ENCODE measurements at regions not wholly inside any gene's neighbourhood (a gene's known extent, or its start where the extent isn't known, plus 50 kb on each side); places are given as distances from the start of the nearest gene placed in this dataset.

DNA sequence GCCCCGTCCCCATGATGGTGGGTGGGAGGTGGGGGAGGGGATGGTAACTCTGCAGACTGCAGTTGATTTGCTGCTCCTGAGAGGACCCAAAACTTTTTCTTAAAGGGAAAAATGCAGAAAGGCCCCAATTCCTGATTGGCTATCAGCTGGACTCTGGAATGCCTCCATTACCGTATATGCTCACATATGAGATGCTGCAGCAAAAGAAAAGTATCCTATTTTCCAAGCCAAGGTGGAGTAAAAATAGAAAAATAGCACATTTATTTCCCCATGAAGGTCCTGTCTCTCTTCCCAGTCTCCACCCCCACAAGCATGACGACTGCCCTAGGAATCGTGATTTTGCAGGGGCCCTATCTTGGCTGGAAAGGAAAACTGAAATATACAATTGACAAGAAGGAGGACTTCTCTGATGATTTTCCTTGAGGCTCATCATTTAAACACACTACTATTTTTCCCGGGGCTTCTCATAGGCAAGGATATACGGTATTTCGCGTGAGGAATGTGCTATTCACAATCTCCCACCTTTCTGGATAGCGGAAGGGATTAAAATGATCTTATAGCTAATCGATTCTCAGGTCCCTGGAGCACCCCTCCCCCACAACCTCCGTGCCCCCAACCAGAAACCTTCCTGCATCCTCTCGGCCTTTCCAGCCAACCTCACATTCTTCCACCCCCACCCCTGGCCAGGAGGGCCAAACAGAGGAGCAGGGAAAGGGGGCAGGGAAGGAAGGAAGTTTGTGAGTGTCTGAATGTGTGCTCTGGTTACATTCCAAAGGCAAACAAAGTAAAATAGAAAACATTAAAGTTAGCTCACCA, 138.9 kb upstream of the CCND2 start:
- BruUV-seq (replicated peaks): no TSS peak
- H3K9me1 ChIP-seq (ENCODE audit: insufficient read depth, low read length): no peaks in the 10 kb centered on the region
- no peak overlapping the region for H3K56ac ChIP-seq (ENCODE audit: extremely low read depth, insufficient read depth, low read length)
- in situ Hi-C loops (cut with MboI; ENCODE audit: low sequenced_read_pairs) (no loop called here), dilution Hi-C loops (cut with HindIII; ENCODE audit: low sequenced_read_pairs, unreplicated experiment) (no loop called here), intact Hi-C loops (cut with micrococcal nuclease) (no loop called here)
- H4K8ac ChIP-seq (ENCODE audit: low read depth in 2 of 2, low read length in 2 of 2): peak overlapping the region; percentile 27 to 42; a peak in 2 of 4 replicates
- peaks cover 3% of the 10 kb centered on the region; the same call in 1 of the 2 replicates for H3K9me3 ChIP-seq (ENCODE audit: control insufficient read depth, insufficient read depth, low read length)
- no peak overlapping the region for H2AK5ac ChIP-seq (ENCODE audit: low read depth, low read length)
- H2AK9ac ChIP-seq (replicated peaks; ENCODE audit: low read depth, low read length, poor library complexity): no peak overlapping the region
- H2BK5ac ChIP-seq (ENCODE audit: low read depth, low read length, poor library complexity, severe bottlenecking): no peak overlapping the region
- H3K79me1 ChIP-seq (ENCODE audit: low read depth in 1 of 2, low read length in 2 of 2): no peaks in the 10 kb centered on the region
- H3K4me1 ChIP-seq (ENCODE audit: control insufficient read depth, insufficient read depth, low read length): peaks cover 11% of the 10 kb centered on the region; the same call in 1 of the 2 replicates
- H2AFZ ChIP-seq (replicated peaks; ENCODE audit: low read length, poor library complexity): peak overlapping the region; percentile 43
- no peak overlapping the region; the same call in 1 of the 2 replicates for H3K18ac ChIP-seq (ENCODE audit: low read depth, low read length)
- H4K5ac ChIP-seq (ENCODE audit: low read depth, low read length): peak overlapping the region; percentile 19; the same call in 1 of the 2 replicates
- 0 out of 2 replicates have a peak overlapping the region, but pooled peaks have one; percentile 48 for H2BK120ac ChIP-seq (ENCODE audit: low read depth, low read length)
- no peaks in the 10 kb centered on the region for H4K20me1 ChIP-seq (ENCODE audit: insufficient read depth, low read length)
- ATAC-seq (ENCODE audit: low read depth) (peak; percentile 34), DNase-seq (no peak)
- H4K91ac ChIP-seq (ENCODE audit: insufficient read depth, low read depth, low read length): 0 out of 2 replicates have a peak overlapping the region, but pooled peaks have one; percentile 41
- no peak overlapping the region for H3K14ac ChIP-seq (replicated peaks; ENCODE audit: low read depth, low read length)
- H3K4ac ChIP-seq (ENCODE audit: low read depth, low read length): no peak overlapping the region; the same call in 1 of the 2 replicates
- no peak overlapping the region for H3K4me3 ChIP-seq (ENCODE audit: insufficient read depth, low read depth, low read length)
- no peak overlapping the region for H3K27ac ChIP-seq (ENCODE audit: insufficient read depth, low read length)
- H2BK15ac ChIP-seq (ENCODE audit: low read depth, low read length): no peak overlapping the region
- H3K9ac ChIP-seq (ENCODE audit: low read depth, low read length): no peak overlapping the region
- ChIA-PET POLR2A (ENCODE audit: unreplicated experiment) (no interaction called here), CTCF (no interaction called here)
- H3K36me3 ChIP-seq (ENCODE audit: control insufficient read depth, insufficient read depth, low read length): no peaks in the 10 kb centered on the region
- no peak overlapping the region for H2BK20ac ChIP-seq (ENCODE audit: low read depth, low read length)
- H3K4me2 ChIP-seq (ENCODE audit: low read depth, low read length): no peak overlapping the region; the same call in 1 of the 2 replicates
- no CpG with 5 or more reads among the region's 12 CpGs for WGBS, 2 experiments (ENCODE audit: extremely low coverage in 2 of 2, insufficient read length in 1 of 2)
- no peak overlapping the region for H3K23ac ChIP-seq (ENCODE audit: low read depth, low read length)
- H3K27me3 ChIP-seq (ENCODE audit: control insufficient read depth, insufficient read depth, low read length): no peaks in the 10 kb centered on the region
- no peak for TF ChIP-seq POLR2A (IDR thresholded peaks at IDR 0.05; ENCODE audit: low read depth, low read length)
- no peak for TF ChIP-seq RCOR1 (IDR thresholded peaks at IDR 0.05; ENCODE audit: insufficient replicate concordance, low read length)
- TF ChIP-seq NFE2L2 (IDR thresholded peaks at IDR 0.05; ENCODE audit: low read depth, low read length): no peak
- TF ChIP-seq SMC3 (IDR thresholded peaks at IDR 0.05; ENCODE audit: low read depth, low read length): no peak
- TF ChIP-seq FOS (IDR thresholded peaks at IDR 0.05; ENCODE audit: low read depth, low read length): no peak
- TF ChIP-seq ELK1 (IDR thresholded peaks at IDR 0.05; ENCODE audit: borderline replicate concordance, low read depth, low read length): no peak
- TF ChIP-seq RFX5 (IDR thresholded peaks at IDR 0.05; ENCODE audit: low read depth, low read length): no peak
- TF ChIP-seq MAFK (IDR thresholded peaks at IDR 0.05; ENCODE audit: low read depth, low read length): no peak
- no peak for TF ChIP-seq MXI1 (IDR thresholded peaks at IDR 0.05; ENCODE audit: borderline replicate concordance, low read depth, low read length)
- TF ChIP-seq CEBPB (IDR thresholded peaks at IDR 0.05; ENCODE audit: low read depth, low read length): no peak
- TF ChIP-seq, protein P1, sequence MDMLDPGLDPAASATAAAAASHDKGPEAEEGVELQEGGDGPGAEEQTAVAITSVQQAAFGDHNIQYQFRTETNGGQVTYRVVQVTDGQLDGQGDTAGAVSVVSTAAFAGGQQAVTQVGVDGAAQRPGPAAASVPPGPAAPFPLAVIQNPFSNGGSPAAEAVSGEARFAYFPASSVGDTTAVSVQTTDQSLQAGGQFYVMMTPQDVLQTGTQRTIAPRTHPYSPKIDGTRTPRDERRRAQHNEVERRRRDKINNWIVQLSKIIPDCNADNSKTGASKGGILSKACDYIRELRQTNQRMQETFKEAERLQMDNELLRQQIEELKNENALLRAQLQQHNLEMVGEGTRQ (IDR thresholded peaks at IDR 0.05; ENCODE audit: low read depth, low read length): no peak
- no peak for TF ChIP-seq CHD1 (IDR thresholded peaks at IDR 0.05; ENCODE audit: low read depth, low read length)
- TF ChIP-seq, protein P2, sequence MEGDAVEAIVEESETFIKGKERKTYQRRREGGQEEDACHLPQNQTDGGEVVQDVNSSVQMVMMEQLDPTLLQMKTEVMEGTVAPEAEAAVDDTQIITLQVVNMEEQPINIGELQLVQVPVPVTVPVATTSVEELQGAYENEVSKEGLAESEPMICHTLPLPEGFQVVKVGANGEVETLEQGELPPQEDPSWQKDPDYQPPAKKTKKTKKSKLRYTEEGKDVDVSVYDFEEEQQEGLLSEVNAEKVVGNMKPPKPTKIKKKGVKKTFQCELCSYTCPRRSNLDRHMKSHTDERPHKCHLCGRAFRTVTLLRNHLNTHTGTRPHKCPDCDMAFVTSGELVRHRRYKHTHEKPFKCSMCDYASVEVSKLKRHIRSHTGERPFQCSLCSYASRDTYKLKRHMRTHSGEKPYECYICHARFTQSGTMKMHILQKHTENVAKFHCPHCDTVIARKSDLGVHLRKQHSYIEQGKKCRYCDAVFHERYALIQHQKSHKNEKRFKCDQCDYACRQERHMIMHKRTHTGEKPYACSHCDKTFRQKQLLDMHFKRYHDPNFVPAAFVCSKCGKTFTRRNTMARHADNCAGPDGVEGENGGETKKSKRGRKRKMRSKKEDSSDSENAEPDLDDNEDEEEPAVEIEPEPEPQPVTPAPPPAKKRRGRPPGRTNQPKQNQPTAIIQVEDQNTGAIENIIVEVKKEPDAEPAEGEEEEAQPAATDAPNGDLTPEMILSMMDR (conservative IDR thresholded peaks at IDR 0.05; ENCODE audit: low read depth, low read length): no peak
- no peak for TF ChIP-seq BHLHE40 (IDR thresholded peaks at IDR 0.05; ENCODE audit: low read depth, low read length)
- no peak for TF ChIP-seq RAD21 (IDR thresholded peaks at IDR 0.05; ENCODE audit: low read length)

Measured in IMR-90 (cell line).